Lower leg skin (tissue), 3 donors: ENCODE measurements at regions not wholly inside any gene's neighbourhood (a gene's known extent, or its start where the extent isn't known, plus 50 kb on each side); places are given as distances from the start of the nearest gene placed in this dataset.

Source experiments
- POLR2A ChIP-seq, 2 donors: fragments of 450-650 bp; IDR thresholded peaks; one replicate each; pipeline ENCODE4 v1.6.1; 2016 to 2017; ENCODE audit warnings: antibody characterized with exemption in 2 of 2, mild to moderate bottlenecking in 1 of 2, moderate library complexity in 1 of 2
- TF ChIP-seq, protein P1 (sequence below), 3 donors: fragments of 450-650 bp; IDR thresholded peaks; one replicate each; pipeline ENCODE4 v1.5.1; 2016; ENCODE audit warnings: antibody characterized with exemption in 3 of 3, mild to moderate bottlenecking in 3 of 3, moderate library complexity in 2 of 3

DNA sequence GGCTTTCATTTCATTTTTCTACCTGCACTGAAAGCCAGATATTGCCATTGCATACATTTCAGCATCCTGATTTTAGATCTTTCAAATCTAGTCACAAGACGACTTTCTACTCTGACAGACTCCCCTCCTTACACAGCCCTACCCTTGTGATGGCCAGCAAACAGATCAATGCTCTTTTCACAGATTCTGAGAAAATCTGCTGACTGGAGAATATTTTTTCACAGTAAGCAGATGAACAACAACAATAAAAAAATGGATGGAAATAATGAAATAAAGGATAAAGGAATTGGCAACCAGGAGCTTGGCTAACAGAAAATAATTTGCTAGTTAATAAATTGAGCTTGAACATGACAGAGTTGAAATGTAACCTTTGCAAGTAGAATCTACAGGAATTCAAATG, 527.2 kb downstream of the IRS1 start:
- TF ChIP-seq, protein P1, sequence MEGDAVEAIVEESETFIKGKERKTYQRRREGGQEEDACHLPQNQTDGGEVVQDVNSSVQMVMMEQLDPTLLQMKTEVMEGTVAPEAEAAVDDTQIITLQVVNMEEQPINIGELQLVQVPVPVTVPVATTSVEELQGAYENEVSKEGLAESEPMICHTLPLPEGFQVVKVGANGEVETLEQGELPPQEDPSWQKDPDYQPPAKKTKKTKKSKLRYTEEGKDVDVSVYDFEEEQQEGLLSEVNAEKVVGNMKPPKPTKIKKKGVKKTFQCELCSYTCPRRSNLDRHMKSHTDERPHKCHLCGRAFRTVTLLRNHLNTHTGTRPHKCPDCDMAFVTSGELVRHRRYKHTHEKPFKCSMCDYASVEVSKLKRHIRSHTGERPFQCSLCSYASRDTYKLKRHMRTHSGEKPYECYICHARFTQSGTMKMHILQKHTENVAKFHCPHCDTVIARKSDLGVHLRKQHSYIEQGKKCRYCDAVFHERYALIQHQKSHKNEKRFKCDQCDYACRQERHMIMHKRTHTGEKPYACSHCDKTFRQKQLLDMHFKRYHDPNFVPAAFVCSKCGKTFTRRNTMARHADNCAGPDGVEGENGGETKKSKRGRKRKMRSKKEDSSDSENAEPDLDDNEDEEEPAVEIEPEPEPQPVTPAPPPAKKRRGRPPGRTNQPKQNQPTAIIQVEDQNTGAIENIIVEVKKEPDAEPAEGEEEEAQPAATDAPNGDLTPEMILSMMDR (IDR thresholded peaks at IDR 0.05), result no peak
- no peak for TF ChIP-seq POLR2A (IDR thresholded peaks at IDR 0.05)
